Suprapubic skin (tissue), 4 donors: ENCODE measurements at regions not wholly inside any gene's neighbourhood (a gene's known extent, or its start where the extent isn't known, plus 50 kb on each side); places are given as distances from the start of the nearest gene placed in this dataset.

ENCODE experiments used
- EP300 ChIP-seq: sonication (generic); formaldehyde crosslinking; IDR thresholded peaks from one replicate; pipeline ENCODE4 v1.6.1; 2017; ENCODE audit warnings: antibody characterized with exemption
- POLR2A ChIP-seq, 2 donors: fragments of 450-650 bp; IDR thresholded peaks; one replicate each; pipeline ENCODE4 v1.6.1; 2017; ENCODE audit warnings: antibody characterized with exemption in 2 of 2, mild to moderate bottlenecking in 2 of 2, moderate library complexity in 2 of 2
- POLR2AphosphoS5 ChIP-seq, 3 donors: sonication (generic); formaldehyde crosslinking; IDR thresholded peaks; one replicate each; pipeline ENCODE4 v1.6.1; 2017; ENCODE audit warnings: antibody characterized with exemption in 3 of 3
- TF ChIP-seq, protein P1 (sequence below), 2 donors: fragments of 200-600 bp in 1 of 2; fragments of 450-650 bp in 1 of 2; sonication (generic) in 1 of 2; IDR thresholded peaks; one replicate each; pipeline ENCODE4 v1.5.1; 2016 to 2019; ENCODE audit warnings: antibody characterized with exemption in 2 of 2, mild to moderate bottlenecking in 1 of 2, moderate library complexity in 1 of 2

DNA sequence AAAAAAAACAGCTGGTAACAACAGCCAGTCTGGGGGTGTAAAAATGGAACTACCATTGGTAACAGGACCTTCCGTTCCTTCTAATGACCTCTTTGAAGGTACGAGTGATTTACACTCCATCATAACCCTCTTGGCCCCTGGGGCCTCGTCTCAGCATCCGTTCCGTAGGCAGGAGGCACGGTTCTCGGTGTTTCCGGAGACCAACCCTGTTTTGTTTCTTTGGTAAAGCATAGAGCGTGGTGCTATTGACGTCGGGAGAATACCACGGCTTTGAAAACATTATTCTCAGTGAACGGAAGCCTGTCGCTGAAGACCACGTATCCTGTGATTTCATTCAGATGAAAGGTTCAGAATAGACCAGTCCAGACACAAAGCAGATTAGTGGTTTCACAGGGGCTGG is 198.9 kb downstream of the ASMT start:
- no peak for TF ChIP-seq POLR2A (IDR thresholded peaks at IDR 0.05)
- TF ChIP-seq, protein P1, sequence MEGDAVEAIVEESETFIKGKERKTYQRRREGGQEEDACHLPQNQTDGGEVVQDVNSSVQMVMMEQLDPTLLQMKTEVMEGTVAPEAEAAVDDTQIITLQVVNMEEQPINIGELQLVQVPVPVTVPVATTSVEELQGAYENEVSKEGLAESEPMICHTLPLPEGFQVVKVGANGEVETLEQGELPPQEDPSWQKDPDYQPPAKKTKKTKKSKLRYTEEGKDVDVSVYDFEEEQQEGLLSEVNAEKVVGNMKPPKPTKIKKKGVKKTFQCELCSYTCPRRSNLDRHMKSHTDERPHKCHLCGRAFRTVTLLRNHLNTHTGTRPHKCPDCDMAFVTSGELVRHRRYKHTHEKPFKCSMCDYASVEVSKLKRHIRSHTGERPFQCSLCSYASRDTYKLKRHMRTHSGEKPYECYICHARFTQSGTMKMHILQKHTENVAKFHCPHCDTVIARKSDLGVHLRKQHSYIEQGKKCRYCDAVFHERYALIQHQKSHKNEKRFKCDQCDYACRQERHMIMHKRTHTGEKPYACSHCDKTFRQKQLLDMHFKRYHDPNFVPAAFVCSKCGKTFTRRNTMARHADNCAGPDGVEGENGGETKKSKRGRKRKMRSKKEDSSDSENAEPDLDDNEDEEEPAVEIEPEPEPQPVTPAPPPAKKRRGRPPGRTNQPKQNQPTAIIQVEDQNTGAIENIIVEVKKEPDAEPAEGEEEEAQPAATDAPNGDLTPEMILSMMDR (IDR thresholded peaks at IDR 0.05): no peak
- TF ChIP-seq POLR2AphosphoS5 (IDR thresholded peaks at IDR 0.05): no peak
- TF ChIP-seq EP300: no peak
